ENCODE measurements at regions not wholly inside any gene's neighbourhood (a gene's known extent, or its start where the extent isn't known, plus 50 kb on each side); places are given as distances from the start of the nearest gene placed in this dataset.

- no peak for DNase-seq (ENCODE audit: low read depth)
Measured at GRCh38 chrX:112910418-112910817, 69.8 kb upstream of the AMOT start.

- DNase-seq (ENCODE audit: low read depth): no peak
Measured at GRCh38 chrX:112901869-112902725, 61.5 kb upstream of the AMOT start.

- no peak for DNase-seq (ENCODE audit: low read depth)
Measured at GRCh38 chrX:112896051-112896450, 55.4 kb upstream of the AMOT start.

Data from amniotic epithelial cell (primary cell).